Kidney epithelial cell (primary cell): ENCODE measurements at regions not wholly inside any gene's neighbourhood (a gene's known extent, or its start where the extent isn't known, plus 50 kb on each side); places are given as distances from the start of the nearest gene placed in this dataset.

ENCODE experiments used
- DNase-seq: peaks from one replicate; pipeline ENCODE4 v3.0.0-alpha.2; 2010; ENCODE audit warnings: low read depth
- H3K27me3 ChIP-seq: 2 replicates; pipeline ENCODE4 v1.6.0; 2011; ENCODE audit warnings: low read length; ENCODE audit not compliant: control insufficient read depth, insufficient read depth
- H3K36me3 ChIP-seq: 2 replicates; pipeline ENCODE4 v1.5.1; 2011; ENCODE audit warnings: low read length; ENCODE audit not compliant: control insufficient read depth, insufficient read depth
- H3K4me3 ChIP-seq: 2 replicates; pipeline ENCODE4 v1.5.1; 2011; ENCODE audit warnings: low read depth, mild to moderate bottlenecking, control low read depth, low read length
- TF ChIP-seq, protein P1 (sequence below): IDR thresholded peaks from 2 replicates; pipeline ENCODE4 v1.5.1; 2011; ENCODE audit warnings: mild to moderate bottlenecking, moderate library complexity, low read length, control low read depth, inconsistent platforms; ENCODE audit not compliant: insufficient read depth, poor library complexity, severe bottlenecking

- no peak overlapping the region for H3K4me3 ChIP-seq
- TF ChIP-seq, protein P1, sequence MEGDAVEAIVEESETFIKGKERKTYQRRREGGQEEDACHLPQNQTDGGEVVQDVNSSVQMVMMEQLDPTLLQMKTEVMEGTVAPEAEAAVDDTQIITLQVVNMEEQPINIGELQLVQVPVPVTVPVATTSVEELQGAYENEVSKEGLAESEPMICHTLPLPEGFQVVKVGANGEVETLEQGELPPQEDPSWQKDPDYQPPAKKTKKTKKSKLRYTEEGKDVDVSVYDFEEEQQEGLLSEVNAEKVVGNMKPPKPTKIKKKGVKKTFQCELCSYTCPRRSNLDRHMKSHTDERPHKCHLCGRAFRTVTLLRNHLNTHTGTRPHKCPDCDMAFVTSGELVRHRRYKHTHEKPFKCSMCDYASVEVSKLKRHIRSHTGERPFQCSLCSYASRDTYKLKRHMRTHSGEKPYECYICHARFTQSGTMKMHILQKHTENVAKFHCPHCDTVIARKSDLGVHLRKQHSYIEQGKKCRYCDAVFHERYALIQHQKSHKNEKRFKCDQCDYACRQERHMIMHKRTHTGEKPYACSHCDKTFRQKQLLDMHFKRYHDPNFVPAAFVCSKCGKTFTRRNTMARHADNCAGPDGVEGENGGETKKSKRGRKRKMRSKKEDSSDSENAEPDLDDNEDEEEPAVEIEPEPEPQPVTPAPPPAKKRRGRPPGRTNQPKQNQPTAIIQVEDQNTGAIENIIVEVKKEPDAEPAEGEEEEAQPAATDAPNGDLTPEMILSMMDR = no peak
- no peaks in the 10 kb centered on the region for H3K27me3 ChIP-seq
- DNase-seq = no peak
- H3K36me3 ChIP-seq = no peaks in the 10 kb centered on the region
Measured at GRCh38 chr1:5432436-5432835, 559.8 kb downstream of the NPHP4 start.

- no peak for DNase-seq
- H3K4me3 ChIP-seq = no peak overlapping the region
- TF ChIP-seq, protein P1 = no peak
- no peaks in the 10 kb centered on the region for H3K36me3 ChIP-seq
- H3K27me3 ChIP-seq = no peaks in the 10 kb centered on the region
Measured at GRCh38 chr1:5430911-5431697, 561.1 kb downstream of the NPHP4 start.

DNA sequence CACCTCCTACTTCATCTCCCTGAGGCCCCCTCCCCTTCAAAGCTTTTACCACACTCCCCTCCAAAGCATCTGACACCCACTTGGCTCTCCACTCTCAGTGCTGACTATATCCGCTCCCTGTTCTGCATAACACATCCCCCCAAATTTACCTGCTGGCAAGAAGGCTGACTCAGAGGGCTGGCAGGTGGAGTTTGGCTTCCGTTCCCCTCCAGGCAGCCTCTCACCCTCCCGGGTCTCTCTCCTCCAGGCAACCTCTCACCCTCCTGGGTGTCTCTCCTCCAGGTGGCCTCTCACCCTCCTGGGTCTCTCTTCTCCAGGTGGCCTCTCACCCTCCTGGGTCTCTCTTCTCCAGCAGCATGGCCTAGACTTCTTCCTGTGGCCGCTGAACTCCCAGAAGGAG lies 562.1 kb downstream of the NPHP4 start:
- Histone ChIP-seq H3K4me3 (no peak overlapping the region), H3K27me3 (no peaks in the 10 kb centered on the region), H3K36me3 (no peaks in the 10 kb centered on the region)
- no peak for DNase-seq
- TF ChIP-seq, protein P1 = no peak

- no peaks in the 10 kb centered on the region for H3K36me3 ChIP-seq
- H3K27me3 ChIP-seq = no peaks in the 10 kb centered on the region
- H3K4me3 ChIP-seq = no peak overlapping the region
- TF ChIP-seq, protein P1 = no peak
- DNase-seq = no peak
Measured at GRCh38 chr1:5428351-5428750, 563.9 kb downstream of the NPHP4 start.

- no peak for DNase-seq
- TF ChIP-seq, protein P1 = no peak
- Histone ChIP-seq H3K4me3 (no peak overlapping the region), H3K36me3 (no peaks in the 10 kb centered on the region), H3K27me3 (no peaks in the 10 kb centered on the region)
Measured at GRCh38 chr1:5427026-5427613, 565.1 kb downstream of the NPHP4 start.
